ENCODE measurements at regions not wholly inside any gene's neighbourhood (a gene's known extent, or its start where the extent isn't known, plus 50 kb on each side); places are given as distances from the start of the nearest gene placed in this dataset.

DNA sequence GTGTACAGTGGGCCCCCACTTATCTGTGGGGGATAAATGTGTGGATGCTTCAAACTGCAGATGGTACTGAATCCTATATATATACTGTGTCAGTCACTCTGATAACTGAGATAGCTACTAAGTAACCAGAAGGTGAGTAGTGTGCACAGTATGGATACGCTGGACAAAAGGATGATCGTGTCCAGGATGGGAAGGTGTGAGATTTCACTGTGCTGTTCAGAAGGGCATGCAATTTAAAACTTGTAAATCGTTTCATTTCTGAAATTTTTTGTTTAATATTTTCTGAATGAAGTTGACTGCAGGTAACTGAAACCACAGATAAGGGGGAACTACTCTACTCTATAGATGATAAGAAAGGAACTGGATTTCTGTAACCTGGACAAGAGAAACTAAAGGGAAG is 52.1 kb upstream of the SESN3 start:
- TF ChIP-seq MAX (IDR thresholded peaks at IDR 0.05) (no peak), EZH2 (IDR thresholded peaks at IDR 0.05; ENCODE audit: low read depth, low read length, severe bottlenecking) (no peak), CHD1 (IDR thresholded peaks at IDR 0.05; ENCODE audit: low read depth, low read length) (no peak), BRCA1 (IDR thresholded peaks at IDR 0.05; ENCODE audit: low read depth, low read length) (no peak), POLR2AphosphoS5 (IDR thresholded peaks at IDR 0.05; ENCODE audit: low read depth, low read length) (no peak)
- TF ChIP-seq, protein P1, sequence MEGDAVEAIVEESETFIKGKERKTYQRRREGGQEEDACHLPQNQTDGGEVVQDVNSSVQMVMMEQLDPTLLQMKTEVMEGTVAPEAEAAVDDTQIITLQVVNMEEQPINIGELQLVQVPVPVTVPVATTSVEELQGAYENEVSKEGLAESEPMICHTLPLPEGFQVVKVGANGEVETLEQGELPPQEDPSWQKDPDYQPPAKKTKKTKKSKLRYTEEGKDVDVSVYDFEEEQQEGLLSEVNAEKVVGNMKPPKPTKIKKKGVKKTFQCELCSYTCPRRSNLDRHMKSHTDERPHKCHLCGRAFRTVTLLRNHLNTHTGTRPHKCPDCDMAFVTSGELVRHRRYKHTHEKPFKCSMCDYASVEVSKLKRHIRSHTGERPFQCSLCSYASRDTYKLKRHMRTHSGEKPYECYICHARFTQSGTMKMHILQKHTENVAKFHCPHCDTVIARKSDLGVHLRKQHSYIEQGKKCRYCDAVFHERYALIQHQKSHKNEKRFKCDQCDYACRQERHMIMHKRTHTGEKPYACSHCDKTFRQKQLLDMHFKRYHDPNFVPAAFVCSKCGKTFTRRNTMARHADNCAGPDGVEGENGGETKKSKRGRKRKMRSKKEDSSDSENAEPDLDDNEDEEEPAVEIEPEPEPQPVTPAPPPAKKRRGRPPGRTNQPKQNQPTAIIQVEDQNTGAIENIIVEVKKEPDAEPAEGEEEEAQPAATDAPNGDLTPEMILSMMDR (IDR thresholded peaks at IDR 0.05; ENCODE audit: control extremely low read depth in 1 of 3, insufficient read depth in 1 of 3, low read depth in 1 of 3, low read length in 3 of 3): no peak
